ENCODE measurements at regions not wholly inside any gene's neighbourhood (a gene's known extent, or its start where the extent isn't known, plus 50 kb on each side); places are given as distances from the start of the nearest gene placed in this dataset.

DNA sequence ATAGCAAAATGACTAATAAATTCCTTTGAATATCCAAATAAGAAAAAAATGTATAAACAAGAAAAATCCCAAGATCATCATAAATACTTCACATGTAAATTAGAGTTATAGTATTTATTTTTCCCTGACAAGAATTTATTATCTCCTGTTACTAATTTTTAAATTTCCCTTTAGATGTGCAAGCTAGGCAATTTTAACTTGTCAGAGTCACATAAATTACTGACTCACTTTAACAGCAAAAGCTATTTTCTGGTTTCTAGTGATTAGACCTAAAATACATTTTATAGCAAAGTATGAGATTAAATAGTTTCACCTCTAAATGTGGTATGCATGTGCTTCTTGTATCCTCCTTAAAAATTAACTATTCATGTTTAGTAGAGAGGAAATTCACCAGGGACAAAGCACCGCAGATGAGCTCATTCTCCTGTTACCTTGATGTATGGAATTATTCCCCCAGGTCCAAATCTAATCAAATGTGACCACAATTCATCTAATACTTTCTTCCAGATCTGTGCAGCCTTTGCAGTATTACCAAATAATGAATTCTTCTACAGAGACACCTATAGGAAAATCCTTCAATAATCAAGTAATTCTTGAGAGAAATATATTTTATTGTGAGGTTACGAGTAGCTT, 621.2 kb downstream of the DNAJB9 start:
- TF ChIP-seq, protein P1, sequence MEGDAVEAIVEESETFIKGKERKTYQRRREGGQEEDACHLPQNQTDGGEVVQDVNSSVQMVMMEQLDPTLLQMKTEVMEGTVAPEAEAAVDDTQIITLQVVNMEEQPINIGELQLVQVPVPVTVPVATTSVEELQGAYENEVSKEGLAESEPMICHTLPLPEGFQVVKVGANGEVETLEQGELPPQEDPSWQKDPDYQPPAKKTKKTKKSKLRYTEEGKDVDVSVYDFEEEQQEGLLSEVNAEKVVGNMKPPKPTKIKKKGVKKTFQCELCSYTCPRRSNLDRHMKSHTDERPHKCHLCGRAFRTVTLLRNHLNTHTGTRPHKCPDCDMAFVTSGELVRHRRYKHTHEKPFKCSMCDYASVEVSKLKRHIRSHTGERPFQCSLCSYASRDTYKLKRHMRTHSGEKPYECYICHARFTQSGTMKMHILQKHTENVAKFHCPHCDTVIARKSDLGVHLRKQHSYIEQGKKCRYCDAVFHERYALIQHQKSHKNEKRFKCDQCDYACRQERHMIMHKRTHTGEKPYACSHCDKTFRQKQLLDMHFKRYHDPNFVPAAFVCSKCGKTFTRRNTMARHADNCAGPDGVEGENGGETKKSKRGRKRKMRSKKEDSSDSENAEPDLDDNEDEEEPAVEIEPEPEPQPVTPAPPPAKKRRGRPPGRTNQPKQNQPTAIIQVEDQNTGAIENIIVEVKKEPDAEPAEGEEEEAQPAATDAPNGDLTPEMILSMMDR (IDR thresholded peaks at IDR 0.05): no peak
- no peak for TF ChIP-seq POLR2A (IDR thresholded peaks at IDR 0.05)

All from right lobe of liver (tissue), 4 donors.